SK-N-SH (cell line): ENCODE measurements at regions not wholly inside any gene's neighbourhood (a gene's known extent, or its start where the extent isn't known, plus 50 kb on each side); places are given as distances from the start of the nearest gene placed in this dataset.

Experiments
- CTCF ChIA-PET: fragments of 300-600, 350-600 bp; formaldehyde crosslinking; extraction: SDS; loops from one replicate; lab custom pipeline; 2021; lab: Yijun Ruan, JAX
- POLR2A ChIA-PET: fragments of 350-600 bp; sonication (Branson Sonifier 250); formaldehyde crosslinking; extraction: SDS; loops from one replicate; lab custom pipeline; 2020; ENCODE audit warnings: antibody characterized with exemption, inconsistent platforms; lab: Yijun Ruan, JAX
- DNase-seq: peaks from one replicate; pipeline ENCODE4 v3.0.0; 2012
- H2AFZ ChIP-seq: fragments of 200-600 bp; sonication (generic); 2 replicates; pipeline ENCODE4 v1.8.1; 2016; ENCODE audit warnings: antibody characterized with exemption, mild to moderate bottlenecking, low read depth
- H3F3A ChIP-seq: fragments of 200-600 bp; sonication (generic); replicated peaks from 2 replicates; pipeline ENCODE3; 2016; ENCODE audit warnings: antibody characterized with exemption, mild to moderate bottlenecking; ENCODE audit not compliant: insufficient read depth
- H3K27ac ChIP-seq, 2 experiments: fragments of 200-500 bp in 1 of 2; fragments of 200-600 bp in 1 of 2; sonication (Bioruptor generic) in 1 of 2; sonication (generic), shearing (Covaris generic) in 1 of 2; 2 replicates each; pipeline versions ENCODE4 v1.5.1 to v1.6.1; 2014 to 2016; ENCODE audit warnings: low read depth in 2 of 2, inconsistent platforms in 1 of 2, low read length in 1 of 2, mild to moderate bottlenecking in 1 of 2, mixed read lengths in 1 of 2
- H3K27me3 ChIP-seq: fragments of 200-600 bp; sonication (generic), shearing (Covaris generic); 2 replicates; pipeline ENCODE4 v1.6.1; 2016; ENCODE audit warnings: mixed run types; ENCODE audit not compliant: insufficient read depth
- H3K36me3 ChIP-seq, 2 experiments: fragments of 200-500 bp in 1 of 2; fragments of 200-600 bp in 1 of 2; sonication (Bioruptor generic) in 1 of 2; sonication (generic) in 1 of 2; replicated peaks in 1 of 2; 2 replicates each; pipeline versions ENCODE3 to v1.5.1; 2014 to 2016; ENCODE audit warnings: low read length in 1 of 2, mild to moderate bottlenecking in 1 of 2; ENCODE audit not compliant: insufficient read depth in 2 of 2, control insufficient read depth in 1 of 2
- H3K4me1 ChIP-seq, 2 experiments: fragments of 200-500 bp in 1 of 2; fragments of 200-600 bp in 1 of 2; sonication (Bioruptor generic) in 1 of 2; sonication (generic), shearing (Covaris generic) in 1 of 2; 2 replicates each; pipeline versions ENCODE4 v1.5.1 to v1.6.1; 2014 to 2016; ENCODE audit warnings: low read depth in 1 of 2, low read length in 1 of 2, mixed run types in 1 of 2; ENCODE audit not compliant: insufficient read depth in 2 of 2, control insufficient read depth in 1 of 2
- H3K4me2 ChIP-seq: fragments of 200-600 bp; sonication (generic), shearing (Covaris generic); 2 replicates; pipeline ENCODE4 v1.6.1; 2017; ENCODE audit warnings: mixed run types
- H3K4me3 ChIP-seq, 2 experiments: fragments of 200-500 bp in 1 of 2; fragments of 200-600 bp in 1 of 2; sonication (Bioruptor generic) in 1 of 2; sonication (generic), shearing (Covaris generic) in 1 of 2; 2 replicates each; pipeline versions ENCODE4 v1.5.1 to v1.8.1; 2014 to 2016; ENCODE audit warnings: low read depth in 2 of 2, inconsistent platforms in 1 of 2, low read length in 1 of 2, mild to moderate bottlenecking in 1 of 2, mixed read lengths in 1 of 2, moderate library complexity in 1 of 2
- H3K79me2 ChIP-seq: fragments of 200-600 bp; sonication (generic); 2 replicates; pipeline ENCODE4 v1.8.1; 2017; ENCODE audit warnings: mild to moderate bottlenecking; ENCODE audit not compliant: insufficient read depth
- H3K9ac ChIP-seq: fragments of 200-600 bp; sonication (generic); 2 replicates; pipeline ENCODE4 v1.6.1; 2017; ENCODE audit warnings: mixed run types
- H3K9me2 ChIP-seq: fragments of 200-600 bp; sonication (generic); 2 replicates; pipeline ENCODE4 v1.6.1; 2017; ENCODE audit warnings: mixed run types
- H3K9me3 ChIP-seq: fragments of 200-600 bp; sonication (generic); 2 replicates; pipeline ENCODE4 v1.6.1; 2017; ENCODE audit warnings: mixed run types, mild to moderate bottlenecking, moderate library complexity
- H4K20me1 ChIP-seq: fragments of 200-600 bp; sonication (generic); 2 replicates; pipeline ENCODE4 v1.6.1; 2017; ENCODE audit warnings: mild to moderate bottlenecking, mixed run types; ENCODE audit not compliant: insufficient read depth
- ELF1 ChIP-seq: IDR thresholded peaks from 2 replicates; pipeline ENCODE4 v1.4.0; 2012
- EZH2phosphoT487 ChIP-seq: fragments of 200-600 bp; sonication (generic); IDR thresholded peaks from 2 replicates; pipeline ENCODE4 v1.6.1; 2017; ENCODE audit warnings: low read depth, mixed run types, mild to moderate bottlenecking, antibody characterized with exemption, moderate library complexity, borderline replicate concordance
- FOXJ3 ChIP-seq: sonication (generic); formaldehyde crosslinking; IDR thresholded peaks from 2 replicates; pipeline ENCODE4 v1.5.1; 2020; ENCODE audit warnings: mild to moderate bottlenecking, missing genetic modification reagents
- IRF3 ChIP-seq: fragments of 150-350 bp; IDR thresholded peaks from 2 replicates; pipeline ENCODE4 v1.6.1; 2016; ENCODE audit warnings: mild to moderate bottlenecking, low read depth, low read length
- JUND ChIP-seq: IDR thresholded peaks from 2 replicates; pipeline ENCODE4 v1.4.0; 2012
- MEF2A ChIP-seq: IDR thresholded peaks from 2 replicates; pipeline ENCODE4 v1.4.0; 2012; ENCODE audit warnings: low read depth, borderline replicate concordance
- MXI1 ChIP-seq: IDR thresholded peaks from 2 replicates; pipeline ENCODE4 v1.6.1; 2012; ENCODE audit warnings: mild to moderate bottlenecking, low read depth, low read length, improper control_type of control experiment
- NRF1 ChIP-seq: IDR thresholded peaks from 2 replicates; pipeline ENCODE4 v1.6.1; 2012; ENCODE audit warnings: low read depth, mild to moderate bottlenecking, low read length
- RAD21 ChIP-seq: IDR thresholded peaks from 2 replicates; pipeline ENCODE4 v1.6.1; 2012; ENCODE audit warnings: mild to moderate bottlenecking, low read length
- SMC3 ChIP-seq: IDR thresholded peaks from 2 replicates; pipeline ENCODE4 v1.6.1; 2012; ENCODE audit warnings: low read depth, low read length, improper control_type of control experiment
- TAF1 ChIP-seq: IDR thresholded peaks from 2 replicates; pipeline ENCODE4 v1.6.1; 2012; ENCODE audit warnings: low read depth, mild to moderate bottlenecking, low read length, moderate library complexity, borderline replicate concordance
- TCF12 ChIP-seq: IDR thresholded peaks from 2 replicates; pipeline ENCODE4 v1.4.0; 2012
- TEAD4 ChIP-seq: IDR thresholded peaks from 2 replicates; pipeline ENCODE4 v1.4.0; 2012; ENCODE audit warnings: mild to moderate bottlenecking, borderline replicate concordance; ENCODE audit not compliant: insufficient read depth
- USF2 ChIP-seq: fragments of 150-350 bp; IDR thresholded peaks from 2 replicates; pipeline ENCODE4 v1.6.1; 2017; ENCODE audit warnings: antibody characterized with exemption, low read length, low read depth, borderline replicate concordance
- YY1 ChIP-seq: IDR thresholded peaks from 2 replicates; pipeline ENCODE4 v1.4.0; 2012; ENCODE audit warnings: low read depth, mild to moderate bottlenecking
- ZBTB33 ChIP-seq: IDR thresholded peaks from 2 replicates; pipeline ENCODE4 v1.4.0; 2012; ENCODE audit warnings: low read depth, borderline replicate concordance
- WGBS: methylation state at CpG from one replicate; pipeline ENCODE4 v1.1.6; 2017; ENCODE audit warnings: low lambda C conversion rate; 5-methylcytosine and 5-hydroxymethylcytosine counted together
- TF ChIP-seq, protein P1 (sequence below): IDR thresholded peaks from 2 replicates; pipeline ENCODE4 v1.4.0; 2012; ENCODE audit warnings: low read depth, borderline replicate concordance

GRCh38 chr16:49958448-49958847 lies 66.6 kb upstream of the CNEP1R1 start:
- Histone ChIP-seq H3K9ac (no peak overlapping the region), H3K36me3 (no peaks in the 10 kb centered on the region), H3K9me3 (no peaks in the 10 kb centered on the region), H3K4me3 (no peak overlapping the region), H3K27ac (no peak overlapping the region), H3F3A (no peaks in the 10 kb centered on the region), H3K27me3 (no peaks in the 10 kb centered on the region; the same call in 1 of the 2 replicates), H2AFZ (no peak overlapping the region), H3K9me2 (no peaks in the 10 kb centered on the region), H3K79me2 (no peaks in the 10 kb centered on the region), H3K4me2 (no peak overlapping the region), H4K20me1 (no peaks in the 10 kb centered on the region), H3K4me1 (peaks cover 0 to 15% of the 10 kb centered on the region in 2 experiments; a peak in 1 of 4 replicates)
- POLR2A ChIA-PET = interaction anchor here (0.9 to 1.1 kb wide), 2 partner anchors 11 to 67 kb away, joined by 3 read pairs; partner anchors contain the start of gene CNEP1R1
- CTCF ChIA-PET = interaction anchor here (0.7 to 2.2 kb wide), 23 partner anchors 8 to 550 kb away, joined by 3 to 15 read pairs (median 4); partner anchors contain the start of gene CNEP1R1
- DNase-seq = no peak
- WGBS = 59% methylated on average over 3 of the region's 3 CpGs
- no peak for TF ChIP-seq FOXJ3
- no peak for TF ChIP-seq SMC3
- no peak for TF ChIP-seq ELF1
- TF ChIP-seq RAD21 = no peak
- TF ChIP-seq NRF1 = no peak
- no peak for TF ChIP-seq TEAD4
- no peak for TF ChIP-seq JUND
- TF ChIP-seq USF2 = no peak
- TF ChIP-seq YY1 = no peak
- TF ChIP-seq EZH2phosphoT487 = no peak
- TF ChIP-seq ZBTB33 = no peak
- no peak for TF ChIP-seq MXI1
- TF ChIP-seq, protein P1, sequence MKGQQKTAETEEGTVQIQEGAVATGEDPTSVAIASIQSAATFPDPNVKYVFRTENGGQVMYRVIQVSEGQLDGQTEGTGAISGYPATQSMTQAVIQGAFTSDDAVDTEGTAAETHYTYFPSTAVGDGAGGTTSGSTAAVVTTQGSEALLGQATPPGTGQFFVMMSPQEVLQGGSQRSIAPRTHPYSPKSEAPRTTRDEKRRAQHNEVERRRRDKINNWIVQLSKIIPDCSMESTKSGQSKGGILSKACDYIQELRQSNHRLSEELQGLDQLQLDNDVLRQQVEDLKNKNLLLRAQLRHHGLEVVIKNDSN = no peak
- TF ChIP-seq TCF12 = no peak
- TF ChIP-seq MEF2A = no peak
- no peak for TF ChIP-seq IRF3
- no peak for TF ChIP-seq TAF1
